Fibroblast of villous mesenchyme (primary cell): ENCODE measurements at regions not wholly inside any gene's neighbourhood (a gene's known extent, or its start where the extent isn't known, plus 50 kb on each side); places are given as distances from the start of the nearest gene placed in this dataset.

ENCODE experiments used
- DNase-seq: peaks from one replicate; pipeline ENCODE4 v3.0.0-alpha.2; 2010; ENCODE audit warnings: low read depth
- H3K4me3 ChIP-seq: 2 replicates; pipeline ENCODE4 v1.5.1; 2011; ENCODE audit warnings: low read depth, mild to moderate bottlenecking, low read length
- TF ChIP-seq, protein P1 (sequence below): IDR thresholded peaks from 2 replicates; pipeline ENCODE4 v1.5.1; 2012; ENCODE audit warnings: low read depth, mild to moderate bottlenecking, low read length; ENCODE audit not compliant: insufficient read depth

- no peak overlapping the region for H3K4me3 ChIP-seq
- TF ChIP-seq, protein P1, sequence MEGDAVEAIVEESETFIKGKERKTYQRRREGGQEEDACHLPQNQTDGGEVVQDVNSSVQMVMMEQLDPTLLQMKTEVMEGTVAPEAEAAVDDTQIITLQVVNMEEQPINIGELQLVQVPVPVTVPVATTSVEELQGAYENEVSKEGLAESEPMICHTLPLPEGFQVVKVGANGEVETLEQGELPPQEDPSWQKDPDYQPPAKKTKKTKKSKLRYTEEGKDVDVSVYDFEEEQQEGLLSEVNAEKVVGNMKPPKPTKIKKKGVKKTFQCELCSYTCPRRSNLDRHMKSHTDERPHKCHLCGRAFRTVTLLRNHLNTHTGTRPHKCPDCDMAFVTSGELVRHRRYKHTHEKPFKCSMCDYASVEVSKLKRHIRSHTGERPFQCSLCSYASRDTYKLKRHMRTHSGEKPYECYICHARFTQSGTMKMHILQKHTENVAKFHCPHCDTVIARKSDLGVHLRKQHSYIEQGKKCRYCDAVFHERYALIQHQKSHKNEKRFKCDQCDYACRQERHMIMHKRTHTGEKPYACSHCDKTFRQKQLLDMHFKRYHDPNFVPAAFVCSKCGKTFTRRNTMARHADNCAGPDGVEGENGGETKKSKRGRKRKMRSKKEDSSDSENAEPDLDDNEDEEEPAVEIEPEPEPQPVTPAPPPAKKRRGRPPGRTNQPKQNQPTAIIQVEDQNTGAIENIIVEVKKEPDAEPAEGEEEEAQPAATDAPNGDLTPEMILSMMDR: no peak
- no peak for DNase-seq
These were observed 121.8 kb upstream of the PLXNC1 start for GRCh38 chr12:94026596-94026995.

GRCh38 chr12:94027561-94027960 is 120.8 kb upstream of the PLXNC1 start:
- TF ChIP-seq, protein P1: no peak
- no peak for DNase-seq
- no peak overlapping the region for H3K4me3 ChIP-seq

GRCh38 chr12:94031763-94032162 is 116.6 kb upstream of the PLXNC1 start:
- H3K4me3 ChIP-seq: no peak overlapping the region
- TF ChIP-seq, protein P1: no peak
- DNase-seq: no peak

DNA sequence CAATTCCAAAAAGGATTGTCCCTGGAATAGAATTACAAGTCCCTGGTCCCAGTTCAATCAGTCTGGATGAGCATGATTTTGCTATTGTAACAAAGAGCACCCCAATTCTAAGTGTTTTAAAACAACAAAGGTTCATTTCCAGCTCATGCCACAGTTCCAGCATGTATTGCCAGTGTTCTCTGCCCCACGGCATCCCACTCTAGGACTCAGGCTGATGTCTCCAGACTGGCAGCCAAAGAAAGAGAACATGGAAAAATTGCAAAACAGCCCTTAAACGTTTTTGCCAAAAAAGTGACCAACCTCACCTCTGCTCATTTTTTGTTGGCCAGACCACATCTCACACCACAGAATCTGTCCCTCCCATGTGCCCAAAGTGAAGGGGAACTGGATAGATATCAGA is 116.0 kb upstream of the PLXNC1 start:
- TF ChIP-seq, protein P1: no peak
- DNase-seq: no peak
- H3K4me3 ChIP-seq: no peak overlapping the region

DNA sequence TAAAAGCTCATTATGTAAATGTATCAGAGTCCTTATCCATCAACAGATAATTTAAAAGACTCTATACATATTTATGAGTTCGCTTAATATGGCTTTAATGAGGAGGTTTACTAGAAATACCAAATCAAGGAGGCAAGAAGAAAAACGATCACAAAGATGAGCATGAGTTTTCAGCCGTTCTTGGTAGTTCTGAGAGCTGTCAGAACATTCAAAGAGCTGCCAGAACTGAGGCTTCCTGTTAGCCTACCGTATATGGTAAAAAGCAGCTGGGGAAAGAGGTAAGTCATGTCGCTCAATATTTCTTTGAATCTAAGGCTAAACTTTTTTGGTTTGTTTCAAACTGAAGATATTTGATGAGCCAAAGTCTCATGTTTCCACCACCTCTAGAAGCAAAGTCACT is 115.3 kb upstream of the PLXNC1 start:
- no peak for DNase-seq
- TF ChIP-seq, protein P1: no peak
- H3K4me3 ChIP-seq: no peak overlapping the region

DNA sequence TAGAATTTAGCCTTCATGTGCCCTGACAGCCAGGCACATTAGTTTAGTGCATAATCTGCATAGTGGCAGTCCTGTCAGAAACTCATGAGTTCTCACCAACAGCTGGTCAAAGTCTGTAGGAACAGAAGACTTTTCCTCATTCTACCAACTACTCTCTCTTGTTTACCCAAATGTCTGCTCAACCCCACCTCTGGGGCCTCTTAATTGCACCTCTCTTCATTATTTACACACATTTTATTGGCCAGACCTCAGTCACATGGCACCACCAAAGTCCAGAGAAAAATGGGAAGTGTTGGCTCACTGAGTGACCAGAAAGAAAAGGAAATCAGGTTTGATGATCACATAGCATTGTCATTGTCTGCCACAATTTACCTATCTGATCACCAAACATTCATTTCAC is 114.6 kb upstream of the PLXNC1 start:
- DNase-seq: no peak
- TF ChIP-seq, protein P1: no peak
- H3K4me3 ChIP-seq: no peak overlapping the region

DNA sequence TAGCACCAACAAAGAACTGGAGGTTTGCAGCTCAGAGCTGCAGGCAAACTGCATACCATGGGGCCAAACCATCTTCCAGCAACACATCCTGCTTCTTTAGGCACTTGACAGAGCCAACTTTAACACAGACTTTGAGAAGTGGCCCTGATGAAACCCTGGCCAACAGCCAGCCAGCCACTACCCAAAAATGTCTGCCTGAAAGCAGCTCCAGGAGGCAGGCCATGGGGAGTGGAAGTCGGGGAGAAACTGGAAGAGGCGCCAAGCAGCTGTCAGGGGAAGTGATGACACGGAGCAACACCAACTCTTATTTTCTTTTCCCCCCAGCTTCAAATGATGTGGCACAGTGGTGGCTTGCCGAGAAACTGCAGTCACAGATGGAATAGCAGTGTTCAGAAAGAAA is 110.9 kb upstream of the PLXNC1 start:
- DNase-seq: no peak
- H3K4me3 ChIP-seq: no peak overlapping the region
- TF ChIP-seq, protein P1: no peak
